H1 (cell line): ENCODE measurements at regions not wholly inside any gene's neighbourhood (a gene's known extent, or its start where the extent isn't known, plus 50 kb on each side); places are given as distances from the start of the nearest gene placed in this dataset.

Experiments used
- CTCF ChIA-PET: fragments of 300-600 bp; sonication (Branson Sonifier 250); formaldehyde crosslinking; loops from one replicate; lab custom pipeline; 2021; ENCODE audit not compliant: partially characterized antibody; lab: Charles Lee
- POLR2A ChIA-PET: fragments of 300-600 bp; sonication (Branson Sonifier 250); formaldehyde crosslinking; loops from one replicate; lab custom pipeline; 2021; ENCODE audit warnings: inconsistent platforms; ENCODE audit not compliant: partially characterized antibody; lab: Charles Lee
- DNase-seq, 2 experiments: peaks; one replicate each; pipeline versions ENCODE4 v3.0.0 to v3.0.0-alpha.2; 2010 to 2022; ENCODE audit warnings: low spot score in 2 of 2, low read depth in 1 of 2, mixed read lengths in 1 of 2
- FAIRE-seq: peaks from 2 replicates; lab custom pipeline; 2011; peaks lifted over from hg19 to GRCh38; lab: Jason Lieb, UNC
- H2AFZ ChIP-seq: 2 replicates; pipeline ENCODE4 v1.8.1; 2012; ENCODE audit warnings: low read length, inconsistent platforms
- H2AK5ac ChIP-seq: 2 replicates; pipeline ENCODE4 v1.6.1; 2013; ENCODE audit warnings: low read depth, low read length
- H2BK120ac ChIP-seq: replicated peaks from 2 replicates; pipeline ENCODE3; 2013; ENCODE audit warnings: low read depth, low read length, inconsistent platforms
- H2BK12ac ChIP-seq: 2 replicates; pipeline ENCODE4 v1.6.1; 2013; ENCODE audit warnings: low read depth, low read length
- H2BK15ac ChIP-seq: 2 replicates; pipeline ENCODE4 v1.6.1; 2013; ENCODE audit warnings: low read length
- H2BK20ac ChIP-seq: 2 replicates; pipeline ENCODE4 v1.6.1; 2013; ENCODE audit warnings: low read length
- H2BK5ac ChIP-seq: 2 replicates; pipeline ENCODE4 v1.6.1; 2013; ENCODE audit warnings: low read depth, low read length
- H3K14ac ChIP-seq: 2 replicates; pipeline ENCODE4 v1.6.1; 2013; ENCODE audit warnings: inconsistent platforms; ENCODE audit not compliant: insufficient read length
- H3K18ac ChIP-seq: 2 replicates; pipeline ENCODE4 v1.6.1; 2013; ENCODE audit warnings: low read length; ENCODE audit errors: extremely low read depth
- H3K23ac ChIP-seq: 2 replicates; pipeline ENCODE4 v1.6.1; 2013; ENCODE audit warnings: inconsistent platforms; ENCODE audit not compliant: insufficient read length
- H3K23me2 ChIP-seq: 2 replicates; pipeline ENCODE4 v1.6.1; 2013; ENCODE audit warnings: low read depth, low read length
- H3K27ac ChIP-seq: 2 replicates; pipeline ENCODE4 v1.6.1; 2011; ENCODE audit warnings: low read depth, low read length, inconsistent platforms
- H3K27me3 ChIP-seq, 4 experiments: replicated peaks in 1 of 4; 1 replicate in 1 of 4; 2 replicates in 3 of 4; pipeline versions ENCODE4 v1.6.1 to v1.8.1; 2011 to 2013; ENCODE audit warnings: low read length in 3 of 4, mild to moderate bottlenecking in 3 of 4, inconsistent platforms in 2 of 4, mixed read lengths in 2 of 4, moderate library complexity in 1 of 4; ENCODE audit not compliant: control insufficient read depth in 3 of 4, insufficient read depth in 3 of 4; ENCODE audit errors: extremely low read depth in 1 of 4
- H3K36me3 ChIP-seq, 4 experiments: 2 replicates each; pipeline versions ENCODE4 v1.6.1 to v1.8.1; 2011 to 2013; ENCODE audit warnings: mild to moderate bottlenecking in 4 of 4, low read length in 3 of 4, moderate library complexity in 2 of 4, control low read depth in 1 of 4, inconsistent platforms in 1 of 4; ENCODE audit not compliant: insufficient read depth in 4 of 4, control insufficient read depth in 2 of 4
- H3K4ac ChIP-seq: replicated peaks from 2 replicates; pipeline ENCODE3; 2013; ENCODE audit warnings: low read length, low read depth, mixed read lengths, inconsistent platforms; ENCODE audit not compliant: insufficient read length
- H3K4me1 ChIP-seq, 4 experiments: replicated peaks in 1 of 4; 1 replicate in 1 of 4; 2 replicates in 3 of 4; pipeline versions ENCODE4 v1.6.1 to v1.8.1; 2011 to 2013; ENCODE audit warnings: low read length in 3 of 4, inconsistent platforms in 2 of 4, mixed read lengths in 1 of 4; ENCODE audit not compliant: insufficient read depth in 4 of 4, control insufficient read depth in 3 of 4
- H3K4me2 ChIP-seq, 2 experiments: 2 replicates each; pipeline versions ENCODE4 v1.6.1 to v1.8.1; 2011 to 2013; ENCODE audit warnings: low read depth in 2 of 2, low read length in 2 of 2, control low read depth in 1 of 2, inconsistent platforms in 1 of 2, mild to moderate bottlenecking in 1 of 2; ENCODE audit not compliant: insufficient read depth in 1 of 2
- H3K4me3 ChIP-seq, 4 experiments: fragments of 200-600, 300-600 bp in 1 of 4; sonication (generic), shearing (Covaris generic), sonication (Bioruptor Twin) in 1 of 4; 2 replicates each; pipeline versions ENCODE4 v1.5.1 to v1.8.1; 2011 to 2016; ENCODE audit warnings: low read length in 4 of 4, low read depth in 3 of 4, control low read depth in 2 of 4, inconsistent platforms in 2 of 4, mild to moderate bottlenecking in 2 of 4, mixed read lengths in 1 of 4, moderate library complexity in 1 of 4; ENCODE audit not compliant: insufficient read depth in 2 of 4; ENCODE audit errors: extremely low read depth in 1 of 4
- H3K56ac ChIP-seq: replicated peaks from 2 replicates; pipeline ENCODE3; 2013; ENCODE audit warnings: low read depth, mild to moderate bottlenecking, mixed read lengths, low read length, inconsistent platforms; ENCODE audit not compliant: insufficient read length
- H3K79me1 ChIP-seq: 2 replicates; pipeline ENCODE4 v1.6.1; 2013; ENCODE audit warnings: low read depth, low read length, control low read depth
- H3K79me2 ChIP-seq, 2 experiments: 2 replicates each; pipeline versions ENCODE4 v1.6.1 to v1.8.1; 2012 to 2013; ENCODE audit warnings: low read length in 2 of 2, mild to moderate bottlenecking in 2 of 2, inconsistent platforms in 1 of 2; ENCODE audit not compliant: insufficient read depth in 2 of 2, control insufficient read depth in 1 of 2
- H3K9ac ChIP-seq, 4 experiments: replicated peaks in 1 of 4; 1 replicate in 1 of 4; 2 replicates in 3 of 4; pipeline versions ENCODE4 v1.6.1 to v1.8.1; 2011 to 2013; ENCODE audit warnings: low read depth in 3 of 4, low read length in 3 of 4, control low read depth in 2 of 4, mild to moderate bottlenecking in 2 of 4, moderate library complexity in 2 of 4, inconsistent platforms in 1 of 4; ENCODE audit errors: extremely low read depth in 1 of 4
- H3K9me3 ChIP-seq, 2 experiments: 2 replicates each; pipeline versions ENCODE4 v1.6.1 to v1.8.1; 2012 to 2013; ENCODE audit warnings: mild to moderate bottlenecking in 2 of 2, moderate library complexity in 2 of 2, control low read depth in 1 of 2, inconsistent platforms in 1 of 2, low read depth in 1 of 2, low read length in 1 of 2, mixed read lengths in 1 of 2; ENCODE audit not compliant: insufficient read depth in 2 of 2
- H4K20me1 ChIP-seq, 2 experiments: replicated peaks in 1 of 2; 2 replicates each; pipeline versions ENCODE3 to v1.8.1; 2011 to 2013; ENCODE audit warnings: inconsistent platforms in 2 of 2, low read length in 2 of 2, mild to moderate bottlenecking in 1 of 2; ENCODE audit not compliant: insufficient read depth in 2 of 2, control insufficient read depth in 1 of 2
- H4K5ac ChIP-seq: 2 replicates; pipeline ENCODE4 v1.6.1; 2013; ENCODE audit warnings: low read length, low read depth, mixed read lengths, inconsistent platforms; ENCODE audit not compliant: insufficient read length
- H4K8ac ChIP-seq: 2 replicates; pipeline ENCODE4 v1.8.0; 2013; ENCODE audit warnings: mild to moderate bottlenecking, moderate library complexity, low read length, inconsistent platforms; ENCODE audit not compliant: insufficient read depth; ENCODE audit errors: extremely low read depth
- H4K91ac ChIP-seq: replicated peaks from 2 replicates; pipeline ENCODE3; 2013; ENCODE audit warnings: low read length, mixed read lengths, inconsistent platforms; ENCODE audit not compliant: insufficient read length
- ATF3 ChIP-seq: IDR thresholded peaks from 2 replicates; pipeline ENCODE4 v1.6.1; 2011; ENCODE audit warnings: low read depth, mild to moderate bottlenecking, low read length; ENCODE audit not compliant: insufficient read depth
- CBX5 ChIP-seq: fragments of 300-800, 300-1000 bp; sonication (generic); IDR thresholded peaks from 2 replicates; pipeline ENCODE4 v1.7.1; 2016; ENCODE audit warnings: antibody characterized with exemption, low read length, low read depth
- CTCF ChIP-seq, 3 experiments: IDR thresholded peaks; 1 replicate in 2 of 3; 2 replicates in 1 of 3; pipeline versions ENCODE4 v1.5.1 to v1.6.1; 2011; ENCODE audit warnings: low read length in 3 of 3, mild to moderate bottlenecking in 3 of 3, inconsistent platforms in 2 of 3, low read depth in 1 of 3, moderate library complexity in 1 of 3; ENCODE audit not compliant: insufficient read depth in 1 of 3; ENCODE audit errors: control extremely low read depth in 1 of 3
- JUN ChIP-seq: IDR thresholded peaks from 2 replicates; pipeline ENCODE4 v1.6.1; 2011; ENCODE audit warnings: low read depth, mild to moderate bottlenecking, improper control_type of control experiment, low read length
- RXRA ChIP-seq: IDR thresholded peaks from 2 replicates; pipeline ENCODE4 v1.6.1; 2011; ENCODE audit warnings: low read depth, mild to moderate bottlenecking, low read length, moderate library complexity; ENCODE audit not compliant: insufficient read depth
- SAP30 ChIP-seq: fragments of 300-600 bp; sonication (generic); IDR thresholded peaks from 2 replicates; pipeline ENCODE4 v1.7.1; 2012; ENCODE audit warnings: low read length, moderate library complexity, mild to moderate bottlenecking, inconsistent platforms; ENCODE audit not compliant: insufficient read depth, insufficient replicate concordance
- TAF1 ChIP-seq: IDR thresholded peaks from 2 replicates; pipeline ENCODE4 v1.6.1; 2011; ENCODE audit warnings: mild to moderate bottlenecking, low read depth, low read length
- TAF7 ChIP-seq: optimal IDR thresholded peaks from 2 replicates; pipeline ENCODE3; 2011; ENCODE audit warnings: low read depth, mild to moderate bottlenecking, inconsistent platforms, low read length, moderate library complexity, borderline replicate concordance
- TCF12 ChIP-seq: IDR thresholded peaks from 2 replicates; pipeline ENCODE4 v1.6.1; 2011; ENCODE audit warnings: low read depth, mild to moderate bottlenecking, low read length
- WGBS, 2 experiments: shearing (Covaris generic) in 1 of 2; methylation state at CpG; one replicate each; pipeline versions ENCODE4 v1.1.6 to v1.1.7; 2013 to 2015; ENCODE audit warnings: low lambda C conversion rate in 2 of 2, mixed read lengths in 2 of 2, inconsistent platforms in 1 of 2, low coverage in 1 of 2, missing lambda C conversion rate in 1 of 2; ENCODE audit not compliant: insufficient replicate concordance in 2 of 2, insufficient coverage in 1 of 2, insufficient read length in 1 of 2; ENCODE audit errors: extremely low coverage in 1 of 2, missing lambda C conversion rate in 1 of 2; 5-methylcytosine and 5-hydroxymethylcytosine counted together

GRCh38 chr18:1811282-1811681 is 760.0 kb downstream of the METTL4 start:
- Histone ChIP-seq H3K36me3 (no peaks in the 10 kb centered on the region), H3K27ac (no peak overlapping the region), H3K9ac (no peak overlapping the region), H4K5ac (no peak overlapping the region), H3K79me1 (no peaks in the 10 kb centered on the region), H3K14ac (no peak overlapping the region), H3K4me2 (no peak overlapping the region), H3K18ac (no peak overlapping the region), H3K4me3 (no peak overlapping the region), H2BK12ac (no peak overlapping the region), H3K79me2 (no peaks in the 10 kb centered on the region), H2AFZ (no peak overlapping the region), H3K4me1 (no peaks in the 10 kb centered on the region), H4K8ac (no peak overlapping the region), H4K20me1 (no peaks in the 10 kb centered on the region), H2BK20ac (no peak overlapping the region), H3K4ac (no peak overlapping the region), H2BK120ac (no peak overlapping the region), H2BK15ac (no peak overlapping the region), H4K91ac (no peak overlapping the region), H3K27me3 (no peaks in the 10 kb centered on the region), H3K56ac (no peak overlapping the region), H3K23me2 (no peaks in the 10 kb centered on the region), H3K23ac (no peak overlapping the region), H2AK5ac (no peak overlapping the region), H3K9me3 (no peaks in the 10 kb centered on the region), H2BK5ac (no peak overlapping the region)
- ChIA-PET POLR2A (interaction anchor here (0.6 kb wide), 1 partner anchor 1680 kb away, joined by 4 read pairs; no protein-coding TSS in a partner anchor), CTCF (no interaction called here)
- FAIRE-seq (no peak), DNase-seq (no peak)
- TF ChIP-seq TCF12 (no peak), CTCF (IDR thresholded peaks at IDR 0.05; ENCODE audit: control extremely low read depth in 1 of 3, insufficient read depth in 1 of 3, low read depth in 1 of 3, low read length in 3 of 3) (no peak), ATF3 (no peak), TAF7 (no peak), RXRA (no peak), JUN (no peak), CBX5 (no peak), SAP30 (no peak), TAF1 (no peak)
- 88% methylated on average over 5 of the region's 5 CpGs; no CpG with 5 or more reads in 1 of the 2 experiments for whole genome bisulfite sequencing, 2 experiments
